Fibroblast of lung (primary cell): ENCODE measurements at regions not wholly inside any gene's neighbourhood (a gene's known extent, or its start where the extent isn't known, plus 50 kb on each side); places are given as distances from the start of the nearest gene placed in this dataset.

Experiments used
- EZH2 ChIP-seq: IDR thresholded peaks from 2 replicates; pipeline ENCODE4 v1.5.1; 2012; ENCODE audit warnings: low read length, control low read depth, mild to moderate bottlenecking; ENCODE audit errors: missing control alignments
- TF ChIP-seq, protein P1 (sequence below), 2 donors: IDR thresholded peaks in 1 of 2; conservative IDR thresholded peaks in 1 of 2; 1 replicate in 1 of 2; 2 replicates in 1 of 2; pipeline ENCODE4 v1.5.1; 2011 to 2012; ENCODE audit warnings: low read length in 2 of 2, control low read depth in 1 of 2, inconsistent platforms in 1 of 2, low read depth in 1 of 2, mild to moderate bottlenecking in 1 of 2

DNA sequence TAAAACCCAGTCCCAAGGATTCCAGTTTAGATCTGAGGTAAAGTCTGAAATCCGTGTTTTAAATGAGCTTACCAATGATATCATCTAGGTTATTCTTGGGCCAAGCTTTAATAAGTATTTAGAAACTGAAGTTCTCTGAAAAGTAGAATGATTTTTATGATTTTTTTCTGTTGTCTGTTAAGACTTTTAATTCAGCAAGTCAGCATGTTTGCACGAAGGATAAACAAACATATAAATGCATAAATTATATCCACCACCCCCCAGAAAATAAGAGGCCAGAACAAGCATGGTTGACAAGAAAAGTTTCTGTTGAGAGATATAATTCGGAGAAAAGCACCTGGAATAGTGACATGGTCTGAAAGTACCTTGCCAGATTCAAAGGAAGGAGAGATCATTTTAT lies 655.7 kb downstream of the NOVA1 start:
- TF ChIP-seq, protein P1, sequence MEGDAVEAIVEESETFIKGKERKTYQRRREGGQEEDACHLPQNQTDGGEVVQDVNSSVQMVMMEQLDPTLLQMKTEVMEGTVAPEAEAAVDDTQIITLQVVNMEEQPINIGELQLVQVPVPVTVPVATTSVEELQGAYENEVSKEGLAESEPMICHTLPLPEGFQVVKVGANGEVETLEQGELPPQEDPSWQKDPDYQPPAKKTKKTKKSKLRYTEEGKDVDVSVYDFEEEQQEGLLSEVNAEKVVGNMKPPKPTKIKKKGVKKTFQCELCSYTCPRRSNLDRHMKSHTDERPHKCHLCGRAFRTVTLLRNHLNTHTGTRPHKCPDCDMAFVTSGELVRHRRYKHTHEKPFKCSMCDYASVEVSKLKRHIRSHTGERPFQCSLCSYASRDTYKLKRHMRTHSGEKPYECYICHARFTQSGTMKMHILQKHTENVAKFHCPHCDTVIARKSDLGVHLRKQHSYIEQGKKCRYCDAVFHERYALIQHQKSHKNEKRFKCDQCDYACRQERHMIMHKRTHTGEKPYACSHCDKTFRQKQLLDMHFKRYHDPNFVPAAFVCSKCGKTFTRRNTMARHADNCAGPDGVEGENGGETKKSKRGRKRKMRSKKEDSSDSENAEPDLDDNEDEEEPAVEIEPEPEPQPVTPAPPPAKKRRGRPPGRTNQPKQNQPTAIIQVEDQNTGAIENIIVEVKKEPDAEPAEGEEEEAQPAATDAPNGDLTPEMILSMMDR (conservative IDR thresholded peaks at IDR 0.05 in 1 of 2, IDR thresholded peaks at IDR 0.05 in 1 of 2; ENCODE audit: low read depth in 1 of 2, low read length in 2 of 2): no peak
- TF ChIP-seq EZH2: no peak
